ENCODE measurements at regions not wholly inside any gene's neighbourhood (a gene's known extent, or its start where the extent isn't known, plus 50 kb on each side); places are given as distances from the start of the nearest gene placed in this dataset.

- Histone ChIP-seq H3K4me1 (ENCODE audit: low read length) (no peaks in the 10 kb centered on the region), H3K36me3 (replicated peaks; ENCODE audit: low read depth, low read length) (no peaks in the 10 kb centered on the region), H3K27ac (ENCODE audit: low read length) (no peak overlapping the region), H2AFZ (ENCODE audit: low read depth, low read length) (no peak overlapping the region), H4K20me1 (ENCODE audit: insufficient read depth, low read length) (no peaks in the 10 kb centered on the region), H3K79me2 (ENCODE audit: low read length) (no peaks in the 10 kb centered on the region), H3K9me3 (ENCODE audit: insufficient read depth, low read length) (no peaks in the 10 kb centered on the region), H3K9ac (ENCODE audit: low read length) (no peak overlapping the region), H3K27me3 (ENCODE audit: low read depth, low read length) (peaks cover 88% of the 10 kb centered on the region), H3K4me3 (ENCODE audit: low read length) (no peak overlapping the region), H3K4me2 (ENCODE audit: low read length) (no peak overlapping the region)
- TF ChIP-seq CTCF (IDR thresholded peaks at IDR 0.05; ENCODE audit: low read depth, low read length) (peak; percentile 56), EZH2phosphoT487 (IDR thresholded peaks at IDR 0.05; ENCODE audit: low read depth) (no peak)
These were observed 123.8 kb upstream of the NTM start for GRCh38 chr11:131246663-131247062.

GRCh38 chr11:131248588-131248987 is 121.8 kb upstream of the NTM start:
- Histone ChIP-seq H2AFZ (ENCODE audit: low read depth, low read length) (no peak overlapping the region), H3K27ac (ENCODE audit: low read length) (no peak overlapping the region), H3K27me3 (ENCODE audit: low read depth, low read length) (peaks cover 88% of the 10 kb centered on the region), H3K4me2 (ENCODE audit: low read length) (no peak overlapping the region), H3K4me3 (ENCODE audit: low read length) (no peak overlapping the region), H3K36me3 (replicated peaks; ENCODE audit: low read depth, low read length) (no peaks in the 10 kb centered on the region), H4K20me1 (ENCODE audit: insufficient read depth, low read length) (no peaks in the 10 kb centered on the region), H3K9ac (ENCODE audit: low read length) (no peak overlapping the region), H3K4me1 (ENCODE audit: low read length) (no peaks in the 10 kb centered on the region), H3K9me3 (ENCODE audit: insufficient read depth, low read length) (no peaks in the 10 kb centered on the region), H3K79me2 (ENCODE audit: low read length) (no peaks in the 10 kb centered on the region)
- no peak for TF ChIP-seq EZH2phosphoT487 (IDR thresholded peaks at IDR 0.05; ENCODE audit: low read depth)
- no peak for TF ChIP-seq CTCF (IDR thresholded peaks at IDR 0.05; ENCODE audit: low read depth, low read length)

- Histone ChIP-seq H3K36me3 (replicated peaks; ENCODE audit: low read depth, low read length) (no peaks in the 10 kb centered on the region), H3K9me3 (ENCODE audit: insufficient read depth, low read length) (no peaks in the 10 kb centered on the region), H3K9ac (ENCODE audit: low read length) (no peak overlapping the region), H4K20me1 (ENCODE audit: insufficient read depth, low read length) (no peaks in the 10 kb centered on the region), H3K4me2 (ENCODE audit: low read length) (no peak overlapping the region), H3K79me2 (ENCODE audit: low read length) (no peaks in the 10 kb centered on the region), H3K4me3 (ENCODE audit: low read length) (no peak overlapping the region), H3K27me3 (ENCODE audit: low read depth, low read length) (peaks cover 53% of the 10 kb centered on the region), H3K4me1 (ENCODE audit: low read length) (no peaks in the 10 kb centered on the region), H2AFZ (ENCODE audit: low read depth, low read length) (no peak overlapping the region), H3K27ac (ENCODE audit: low read length) (no peak overlapping the region)
- TF ChIP-seq CTCF (IDR thresholded peaks at IDR 0.05; ENCODE audit: low read depth, low read length): no peak
- TF ChIP-seq EZH2phosphoT487 (IDR thresholded peaks at IDR 0.05; ENCODE audit: low read depth): no peak
These were observed 117.2 kb upstream of the NTM start for GRCh38 chr11:131253142-131253655.

DNA sequence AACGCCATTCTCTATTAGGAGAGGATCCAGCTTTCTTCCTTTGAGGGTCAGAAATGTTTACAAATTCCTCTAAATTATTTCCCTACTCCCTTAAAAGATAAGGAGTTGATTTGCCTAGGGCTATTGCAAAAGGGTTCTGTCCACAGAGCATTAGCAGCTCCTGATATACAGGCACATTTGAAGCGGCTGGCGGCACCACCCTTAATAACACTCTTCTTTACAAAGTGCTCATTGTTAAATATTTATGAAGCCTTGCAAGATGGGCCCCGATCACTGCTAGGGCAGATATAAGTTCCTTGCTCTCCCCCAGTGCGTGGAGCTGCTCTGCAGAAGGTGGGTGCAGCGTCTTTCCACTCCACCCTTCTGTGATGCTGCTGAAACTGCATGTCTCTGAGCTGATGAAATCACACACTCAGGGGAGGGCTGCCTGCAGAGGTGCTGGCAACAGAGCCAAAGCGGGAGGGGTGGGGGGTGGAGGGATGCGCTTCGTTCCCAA is 116.7 kb upstream of the NTM start:
- no peak overlapping the region for H2AFZ ChIP-seq (ENCODE audit: low read depth, low read length)

More for the DNA sequence above, 116.7 kb upstream of the NTM start:
- Histone ChIP-seq H3K27me3 (ENCODE audit: low read depth, low read length) (peaks cover 48% of the 10 kb centered on the region), H3K27ac (ENCODE audit: low read length) (no peak overlapping the region), H3K4me2 (ENCODE audit: low read length) (no peak overlapping the region), H3K4me1 (ENCODE audit: low read length) (no peaks in the 10 kb centered on the region), H3K9ac (ENCODE audit: low read length) (no peak overlapping the region), H3K79me2 (ENCODE audit: low read length) (no peaks in the 10 kb centered on the region), H4K20me1 (ENCODE audit: insufficient read depth, low read length) (no peaks in the 10 kb centered on the region), H3K4me3 (ENCODE audit: low read length) (no peak overlapping the region), H3K36me3 (replicated peaks; ENCODE audit: low read depth, low read length) (no peaks in the 10 kb centered on the region), H3K9me3 (ENCODE audit: insufficient read depth, low read length) (no peaks in the 10 kb centered on the region)
- TF ChIP-seq CTCF (IDR thresholded peaks at IDR 0.05; ENCODE audit: low read depth, low read length): no peak
- TF ChIP-seq EZH2phosphoT487 (IDR thresholded peaks at IDR 0.05; ENCODE audit: low read depth): no peak

Measured in OCI-LY3 (cell line).